Neural progenitor cell (in vitro differentiated cells): ENCODE measurements at regions not wholly inside any gene's neighbourhood (a gene's known extent, or its start where the extent isn't known, plus 50 kb on each side); places are given as distances from the start of the nearest gene placed in this dataset.
A peak's percentile ranks its signal among the peaks of the same experiment; 100 is the strongest.

Experiments used
- DNase-seq: peaks from one replicate; pipeline ENCODE4 v3.0.0-alpha.2; 2016; ENCODE audit warnings: low spot score
- H2AFZ ChIP-seq: fragments of 200-600 bp; sonication (generic); replicated peaks from 2 replicates; pipeline ENCODE4 v1.6.1; 2016; ENCODE audit warnings: antibody characterized with exemption
- H3F3A ChIP-seq: fragments of 200-600 bp; sonication (generic); 2 replicates; pipeline ENCODE4 v1.6.1; 2016; ENCODE audit warnings: antibody characterized with exemption, low read depth
- H3K27ac ChIP-seq: fragments of 200-600 bp; sonication (generic); 2 replicates; pipeline ENCODE4 v1.5.1; 2016; ENCODE audit warnings: mild to moderate bottlenecking
- H3K27me3 ChIP-seq: fragments of 200-600 bp; sonication (generic); 2 replicates; pipeline ENCODE4 v1.6.1; 2016; ENCODE audit warnings: mild to moderate bottlenecking, moderate library complexity
- H3K36me3 ChIP-seq: fragments of 200-600 bp; sonication (generic); 2 replicates; pipeline ENCODE4 v1.5.1; 2016
- H3K4me1 ChIP-seq: fragments of 200-600 bp; sonication (generic); 2 replicates; pipeline ENCODE4 v1.6.1; 2016; ENCODE audit warnings: mixed run types
- H3K4me2 ChIP-seq: fragments of 200-600 bp; sonication (generic); 2 replicates; pipeline ENCODE4 v1.6.1; 2016
- H3K4me3 ChIP-seq: fragments of 200-600 bp; sonication (generic); 2 replicates; pipeline ENCODE4 v1.5.1; 2016
- H3K79me2 ChIP-seq: fragments of 200-600 bp; sonication (generic); 2 replicates; pipeline ENCODE4 v1.6.1; 2016; ENCODE audit warnings: low read depth
- H3K9ac ChIP-seq: fragments of 200-600 bp; sonication (generic); 2 replicates; pipeline ENCODE4 v1.6.1; 2016
- H3K9me3 ChIP-seq: fragments of 200-600 bp; sonication (generic); 2 replicates; pipeline ENCODE4 v1.5.1; 2016; ENCODE audit warnings: low read depth
- H4K20me1 ChIP-seq: fragments of 200-600 bp; sonication (generic); 2 replicates; pipeline ENCODE4 v1.6.1; 2016; ENCODE audit warnings: low read depth
- H3K27ac Mint-ChIP-seq: 3 replicates; pipeline ENCODE4 v1.8.0; 2021; ENCODE audit warnings: mixed read lengths
- H3K27me3 Mint-ChIP-seq: 2 replicates; pipeline ENCODE4 v1.8.0; 2022; ENCODE audit warnings: low read depth, mild to moderate bottlenecking, inconsistent platforms, moderate library complexity, mixed read lengths; ENCODE audit not compliant: insufficient read depth
- H3K36me3 Mint-ChIP-seq: 3 replicates; pipeline ENCODE4 v1.8.0; 2021; ENCODE audit warnings: mixed read lengths
- H3K4me1 Mint-ChIP-seq: 3 replicates; pipeline ENCODE4 v1.8.0; 2021; ENCODE audit warnings: mixed read lengths
- H3K4me3 Mint-ChIP-seq: 3 replicates; pipeline ENCODE4 v1.8.0; 2021; ENCODE audit warnings: mild to moderate bottlenecking, moderate library complexity, mixed read lengths
- H3K9me3 Mint-ChIP-seq: 3 replicates; pipeline ENCODE4 v1.8.0; 2020; ENCODE audit warnings: mixed read lengths
- CTCF ChIP-seq: fragments of 200-600 bp; sonication (generic); IDR thresholded peaks from 2 replicates; pipeline ENCODE4 v1.5.1; 2017; ENCODE audit warnings: antibody characterized with exemption, mild to moderate bottlenecking
- EZH2 ChIP-seq: fragments of 200-600 bp; sonication (generic); IDR thresholded peaks from 2 replicates; pipeline ENCODE4 v1.6.1; 2017; ENCODE audit warnings: antibody characterized with exemption, mild to moderate bottlenecking, moderate library complexity
- EZH2phosphoT487 ChIP-seq: fragments of 200-600 bp; sonication (generic); IDR thresholded peaks from 2 replicates; pipeline ENCODE4 v1.6.1; 2017; ENCODE audit warnings: antibody characterized with exemption

GRCh38 chr1:208397286-208397685 is 153.1 kb upstream of the PLXNA2 start:
- Mint-ChIP-seq H3K36me3 (no peaks in the 10 kb centered on the region), H3K27me3 (peaks cover 2% of the 10 kb centered on the region), H3K27ac (no peak overlapping the region), H3K4me3 (no peak overlapping the region), H3K9me3 (peaks cover 7% of the 10 kb centered on the region), H3K4me1 (peaks cover 4% of the 10 kb centered on the region)
- H3K27ac ChIP-seq: no peak overlapping the region
- H3K4me3 ChIP-seq: no peak overlapping the region
- no peak for DNase-seq
- no peak overlapping the region for H2AFZ ChIP-seq
- no peaks in the 10 kb centered on the region for H3F3A ChIP-seq
- H3K4me1 ChIP-seq: no peaks in the 10 kb centered on the region
- H3K4me2 ChIP-seq: no peak overlapping the region
- no peaks in the 10 kb centered on the region for H3K9me3 ChIP-seq
- H3K27me3 ChIP-seq: no peaks in the 10 kb centered on the region
- no peaks in the 10 kb centered on the region for H4K20me1 ChIP-seq
- no peaks in the 10 kb centered on the region for H3K79me2 ChIP-seq
- no peak overlapping the region for H3K9ac ChIP-seq
- no peaks in the 10 kb centered on the region for H3K36me3 ChIP-seq
- no peak for TF ChIP-seq CTCF

DNA sequence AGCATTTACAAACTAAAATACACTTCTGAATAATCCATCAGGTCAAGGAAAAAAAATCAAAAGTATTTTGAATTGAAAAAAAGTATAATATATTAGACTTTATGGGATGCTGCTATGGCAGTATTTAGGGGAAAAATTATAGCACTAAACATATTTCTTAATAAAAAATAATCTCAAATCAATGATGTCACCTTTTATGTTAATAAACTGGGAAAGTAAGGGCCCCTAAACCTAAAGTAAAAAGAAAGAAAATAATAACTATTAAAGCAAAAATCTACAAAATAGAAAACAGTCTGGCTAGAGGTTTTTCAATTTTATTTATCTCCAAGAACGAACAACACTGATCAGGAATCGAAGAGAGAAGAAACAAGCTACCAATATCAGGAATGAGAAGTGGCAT is 160.8 kb upstream of the PLXNA2 start:
- peaks cover 3% of the 10 kb centered on the region for H3K9me3 Mint-ChIP-seq
- no peak overlapping the region for H3K4me3 Mint-ChIP-seq

DNA sequence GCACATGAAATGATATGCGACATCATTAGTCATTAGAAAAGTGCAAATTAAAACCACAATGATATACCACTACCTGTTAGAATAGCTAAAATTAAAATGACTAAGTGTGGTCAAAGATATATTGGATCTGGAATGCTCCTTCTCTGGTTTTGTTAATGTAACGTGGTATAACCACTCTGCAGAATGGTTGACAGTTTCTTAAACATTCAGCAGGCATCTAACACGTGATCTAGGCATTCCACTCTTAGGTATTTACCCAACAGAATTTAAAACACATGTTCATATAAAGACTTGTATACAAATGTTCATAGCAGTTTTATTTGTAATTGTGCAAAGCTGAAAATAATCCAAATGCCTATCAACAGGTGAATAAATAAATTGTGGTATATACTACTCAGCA is 165.0 kb upstream of the PLXNA2 start:
- no peaks in the 10 kb centered on the region for H3K27me3 ChIP-seq
- TF ChIP-seq EZH2: no peak
- no peak for TF ChIP-seq EZH2phosphoT487
- TF ChIP-seq CTCF: no peak
- Mint-ChIP-seq H3K4me1 (no peaks in the 10 kb centered on the region), H3K27me3 (no peaks in the 10 kb centered on the region), H3K4me3 (no peak overlapping the region), H3K27ac (no peak overlapping the region), H3K36me3 (no peaks in the 10 kb centered on the region), H3K9me3 (peaks cover 3% of the 10 kb centered on the region)
- H3K79me2 ChIP-seq: no peaks in the 10 kb centered on the region
- H4K20me1 ChIP-seq: no peaks in the 10 kb centered on the region
- no peak overlapping the region for H3K27ac ChIP-seq
- H3K4me3 ChIP-seq: no peak overlapping the region
- no peaks in the 10 kb centered on the region for H3K4me1 ChIP-seq
- H3F3A ChIP-seq: no peaks in the 10 kb centered on the region
- H3K9me3 ChIP-seq: no peaks in the 10 kb centered on the region
- no peak overlapping the region for H2AFZ ChIP-seq
- no peak for DNase-seq
- H3K4me2 ChIP-seq: no peak overlapping the region
- no peak overlapping the region for H3K9ac ChIP-seq
- H3K36me3 ChIP-seq: no peaks in the 10 kb centered on the region

More for the DNA sequence above, 160.8 kb upstream of the PLXNA2 start:
- no peak overlapping the region for H3K4me2 ChIP-seq
- no peaks in the 10 kb centered on the region for H3K27me3 ChIP-seq
- no peak overlapping the region for H3K27ac ChIP-seq
- H3K4me1 Mint-ChIP-seq: no peaks in the 10 kb centered on the region
- H4K20me1 ChIP-seq: no peaks in the 10 kb centered on the region
- TF ChIP-seq EZH2phosphoT487: no peak
- no peak for TF ChIP-seq EZH2
- no peak for TF ChIP-seq CTCF
- H3K4me1 ChIP-seq: no peaks in the 10 kb centered on the region
- no peak overlapping the region for H3K9ac ChIP-seq
- H3F3A ChIP-seq: no peaks in the 10 kb centered on the region
- H2AFZ ChIP-seq: no peak overlapping the region
- H3K9me3 ChIP-seq: no peaks in the 10 kb centered on the region
- no peaks in the 10 kb centered on the region for H3K36me3 ChIP-seq
- H3K4me3 ChIP-seq: no peak overlapping the region
- H3K27ac Mint-ChIP-seq: no peak overlapping the region
- DNase-seq: no peak
- no peaks in the 10 kb centered on the region for H3K36me3 Mint-ChIP-seq
- no peaks in the 10 kb centered on the region for H3K79me2 ChIP-seq
- no peaks in the 10 kb centered on the region for H3K27me3 Mint-ChIP-seq

GRCh38 chr1:208410409-208410808 is 166.2 kb upstream of the PLXNA2 start:
- Histone ChIP-seq H3F3A (no peaks in the 10 kb centered on the region), H3K9ac (no peak overlapping the region), H3K4me3 (no peak overlapping the region), H2AFZ (peak overlapping the region; percentile 19), H4K20me1 (no peaks in the 10 kb centered on the region), H3K9me3 (no peaks in the 10 kb centered on the region), H3K36me3 (no peaks in the 10 kb centered on the region), H3K4me2 (no peak overlapping the region), H3K4me1 (no peaks in the 10 kb centered on the region), H3K27me3 (no peaks in the 10 kb centered on the region), H3K79me2 (no peaks in the 10 kb centered on the region), H3K27ac (no peak overlapping the region)
- Mint-ChIP-seq H3K27me3 (no peaks in the 10 kb centered on the region), H3K9me3 (peaks cover under 1% of the 10 kb centered on the region), H3K36me3 (no peaks in the 10 kb centered on the region), H3K4me1 (no peaks in the 10 kb centered on the region), H3K4me3 (no peak overlapping the region), H3K27ac (peak overlapping the region; percentile 51)
- DNase-seq: no peak
- no peak for TF ChIP-seq EZH2phosphoT487
- TF ChIP-seq CTCF: no peak
- TF ChIP-seq EZH2: no peak
